WTC11 (cell line): ENCODE measurements at regions not wholly inside any gene's neighbourhood (a gene's known extent, or its start where the extent isn't known, plus 50 kb on each side); places are given as distances from the start of the nearest gene placed in this dataset.

ENCODE experiments used
- ATAC-seq: fragments of 200-7000 bp; cut with Tn5 transposase; 2 replicates; pipeline ENCODE4 v1.10.0; 2021; ENCODE audit warnings: mild to moderate bottlenecking, moderate library complexity
- CTCF ChIA-PET: fragments of 300-600 bp; sonication (Branson Sonifier 250); formaldehyde crosslinking; loops from one replicate; lab custom pipeline; 2021; ENCODE audit warnings: antibody characterized with exemption; lab: Charles Lee
- POLR2A ChIA-PET: fragments of 350-600 bp; sonication (Branson Sonifier 250); formaldehyde crosslinking; loops from one replicate; lab custom pipeline; 2021; ENCODE audit warnings: antibody characterized with exemption; lab: Charles Lee
- DNase-seq: peaks from one replicate; pipeline ENCODE4 v3.0.0; 2021; ENCODE audit warnings: low spot score
- H3K27ac Mint-ChIP-seq: 2 replicates; pipeline ENCODE4 v1.8.0; 2021; ENCODE audit warnings: mixed read lengths
- H3K27me3 Mint-ChIP-seq: 2 replicates; pipeline ENCODE4 v1.8.0; 2021; ENCODE audit warnings: low read depth, mild to moderate bottlenecking, moderate library complexity, mixed read lengths
- H3K36me3 Mint-ChIP-seq: 2 replicates; pipeline ENCODE4 v1.8.0; 2021; ENCODE audit warnings: mixed read lengths
- H3K4me1 Mint-ChIP-seq: 2 replicates; pipeline ENCODE4 v1.8.0; 2022; ENCODE audit warnings: mixed read lengths
- H3K4me3 Mint-ChIP-seq: 2 replicates; pipeline ENCODE4 v1.8.0; 2021; ENCODE audit warnings: mild to moderate bottlenecking, moderate library complexity, mixed read lengths
- H3K9me3 Mint-ChIP-seq: 2 replicates; pipeline ENCODE4 v1.8.0; 2021; ENCODE audit warnings: mixed read lengths
- CREB1 ChIP-seq: sonication (generic); formaldehyde crosslinking; IDR thresholded peaks from 2 replicates; pipeline ENCODE4 v1.8.0; 2023; ENCODE audit warnings: mild to moderate bottlenecking, missing genetic modification reagents
- E2F4 ChIP-seq: sonication (generic); formaldehyde crosslinking; IDR thresholded peaks from 2 replicates; pipeline ENCODE4 v1.8.1; 2022; ENCODE audit warnings: low read depth, mild to moderate bottlenecking, moderate library complexity, missing genetic modification reagents, borderline replicate concordance
- ESRRA ChIP-seq: sonication (generic); formaldehyde crosslinking; IDR thresholded peaks from 2 replicates; pipeline ENCODE4 v1.8.1; 2022; ENCODE audit warnings: mild to moderate bottlenecking, missing genetic modification reagents, borderline replicate concordance
- ETV6 ChIP-seq: sonication (generic); formaldehyde crosslinking; IDR thresholded peaks from 2 replicates; pipeline ENCODE4 v1.8.1; 2022; ENCODE audit warnings: mild to moderate bottlenecking, missing genetic modification reagents
- FOXK1 ChIP-seq: sonication (generic); formaldehyde crosslinking; IDR thresholded peaks from 2 replicates; pipeline ENCODE4 v1.8.0; 2022; ENCODE audit warnings: mild to moderate bottlenecking, moderate library complexity, missing genetic modification reagents
- GABPB1 ChIP-seq: sonication (generic); formaldehyde crosslinking; IDR thresholded peaks from 2 replicates; pipeline ENCODE4 v1.8.1; 2023; ENCODE audit warnings: mild to moderate bottlenecking, missing genetic modification reagents
- HMGXB4 ChIP-seq: sonication (generic); formaldehyde crosslinking; IDR thresholded peaks from 2 replicates; pipeline ENCODE4 v1.8.1; 2023; ENCODE audit warnings: mild to moderate bottlenecking, moderate library complexity, missing genetic modification reagents
- MXD4 ChIP-seq: fragments of 250-450 bp; sonication (Bioruptor Pico); IDR thresholded peaks from 2 replicates; pipeline ENCODE4 v1.8.0; 2021; ENCODE audit warnings: mild to moderate bottlenecking, moderate library complexity, borderline replicate concordance
- OVOL2 ChIP-seq: fragments of 250-450 bp; sonication (Bioruptor Pico); IDR thresholded peaks from 2 replicates; pipeline ENCODE4 v1.9.0; 2021; ENCODE audit warnings: mild to moderate bottlenecking, borderline replicate concordance
- PRDM15 ChIP-seq: sonication (generic); formaldehyde crosslinking; IDR thresholded peaks from 2 replicates; pipeline ENCODE4 v1.8.0; 2022; ENCODE audit warnings: missing genetic modification reagents
- SMAD3 ChIP-seq: sonication (generic); formaldehyde crosslinking; IDR thresholded peaks from 2 replicates; pipeline ENCODE4 v1.8.0; 2022; ENCODE audit warnings: missing genetic modification reagents, mild to moderate bottlenecking, borderline replicate concordance
- USF1 ChIP-seq: sonication (generic); formaldehyde crosslinking; IDR thresholded peaks from 2 replicates; pipeline ENCODE4 v1.8.0; 2022; ENCODE audit warnings: mild to moderate bottlenecking, missing genetic modification reagents
- ZNF138 ChIP-seq: sonication (generic); formaldehyde crosslinking; conservative IDR thresholded peaks from 2 replicates; pipeline ENCODE4 v1.8.1; 2022; ENCODE audit warnings: mild to moderate bottlenecking, moderate library complexity, missing genetic modification reagents
- ZNF416 ChIP-seq: fragments of 250-450 bp; sonication (Bioruptor Pico); IDR thresholded peaks from 2 replicates; pipeline ENCODE4 v1.9.0; 2021; ENCODE audit warnings: mild to moderate bottlenecking, inconsistent platforms
- TF ChIP-seq, protein P1 (sequence below): sonication (generic); formaldehyde crosslinking; IDR thresholded peaks from 2 replicates; pipeline ENCODE4 v1.8.1; 2023; ENCODE audit warnings: mild to moderate bottlenecking, missing genetic modification reagents, moderate library complexity
- TF ChIP-seq, protein P2 (sequence below): sonication (generic); formaldehyde crosslinking; IDR thresholded peaks from 2 replicates; pipeline ENCODE4 v1.8.1; 2022; ENCODE audit warnings: mild to moderate bottlenecking, missing genetic modification reagents, moderate library complexity, borderline replicate concordance
- TF ChIP-seq, protein P3 (sequence below): fragments of 250-450 bp; sonication (Bioruptor Pico); IDR thresholded peaks from 2 replicates; pipeline ENCODE4 v1.9.0; 2021; ENCODE audit warnings: moderate library complexity, mild to moderate bottlenecking, inconsistent platforms, borderline replicate concordance
- TF ChIP-seq, protein P4 (sequence below): sonication (generic); formaldehyde crosslinking; IDR thresholded peaks from 2 replicates; pipeline ENCODE4 v1.8.0; 2022; ENCODE audit warnings: mild to moderate bottlenecking, missing genetic modification reagents

GRCh38 chr7:106462365-106462859 is 177.6 kb upstream of the NAMPT start:
- H3K36me3 Mint-ChIP-seq = peaks cover 19% of the 10 kb centered on the region
- H3K4me3 Mint-ChIP-seq = no peak overlapping the region
- ATAC-seq = no peak
- peaks cover 40% of the 10 kb centered on the region for H3K4me1 Mint-ChIP-seq
- H3K27me3 Mint-ChIP-seq = peaks cover 3% of the 10 kb centered on the region; the same call in 1 of the 2 replicates
- H3K9me3 Mint-ChIP-seq = peaks cover 59% of the 10 kb centered on the region
- DNase-seq = no peak
- no peak overlapping the region for H3K27ac Mint-ChIP-seq
- ChIA-PET CTCF (interaction anchor here (0.6 to 2.8 kb wide), 5 partner anchors 21 to 286 kb away, joined by 3 to 27 read pairs (median 3); no protein-coding TSS in a partner anchor), POLR2A (interaction anchor here (1.0 kb wide), 1 partner anchor 288 kb away, joined by 3 read pairs; no protein-coding TSS in a partner anchor)
- TF ChIP-seq MXD4 (CRISPR knock-in tag) = no peak
- no peak for TF ChIP-seq SMAD3 (CRISPR knock-in tag)
- no peak for TF ChIP-seq ZNF416 (CRISPR knock-in tag)
- TF ChIP-seq, protein P1, sequence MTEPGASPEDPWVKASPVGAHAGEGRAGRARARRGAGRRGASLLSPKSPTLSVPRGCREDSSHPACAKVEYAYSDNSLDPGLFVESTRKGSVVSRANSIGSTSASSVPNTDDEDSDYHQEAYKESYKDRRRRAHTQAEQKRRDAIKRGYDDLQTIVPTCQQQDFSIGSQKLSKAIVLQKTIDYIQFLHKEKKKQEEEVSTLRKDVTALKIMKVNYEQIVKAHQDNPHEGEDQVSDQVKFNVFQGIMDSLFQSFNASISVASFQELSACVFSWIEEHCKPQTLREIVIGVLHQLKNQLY (CRISPR knock-in tag) = no peak
- no peak for TF ChIP-seq GABPB1 (CRISPR knock-in tag)
- TF ChIP-seq, protein P2, sequence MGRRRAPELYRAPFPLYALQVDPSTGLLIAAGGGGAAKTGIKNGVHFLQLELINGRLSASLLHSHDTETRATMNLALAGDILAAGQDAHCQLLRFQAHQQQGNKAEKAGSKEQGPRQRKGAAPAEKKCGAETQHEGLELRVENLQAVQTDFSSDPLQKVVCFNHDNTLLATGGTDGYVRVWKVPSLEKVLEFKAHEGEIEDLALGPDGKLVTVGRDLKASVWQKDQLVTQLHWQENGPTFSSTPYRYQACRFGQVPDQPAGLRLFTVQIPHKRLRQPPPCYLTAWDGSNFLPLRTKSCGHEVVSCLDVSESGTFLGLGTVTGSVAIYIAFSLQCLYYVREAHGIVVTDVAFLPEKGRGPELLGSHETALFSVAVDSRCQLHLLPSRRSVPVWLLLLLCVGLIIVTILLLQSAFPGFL (CRISPR knock-in tag) = no peak
- no peak for TF ChIP-seq E2F4 (CRISPR knock-in tag)
- no peak for TF ChIP-seq ETV6
- no peak for TF ChIP-seq ZNF138 (CRISPR knock-in tag)
- no peak for TF ChIP-seq ESRRA (CRISPR knock-in tag)
- no peak for TF ChIP-seq FOXK1 (CRISPR knock-in tag)
- TF ChIP-seq HMGXB4 (CRISPR knock-in tag) = no peak
- TF ChIP-seq, protein P3, sequence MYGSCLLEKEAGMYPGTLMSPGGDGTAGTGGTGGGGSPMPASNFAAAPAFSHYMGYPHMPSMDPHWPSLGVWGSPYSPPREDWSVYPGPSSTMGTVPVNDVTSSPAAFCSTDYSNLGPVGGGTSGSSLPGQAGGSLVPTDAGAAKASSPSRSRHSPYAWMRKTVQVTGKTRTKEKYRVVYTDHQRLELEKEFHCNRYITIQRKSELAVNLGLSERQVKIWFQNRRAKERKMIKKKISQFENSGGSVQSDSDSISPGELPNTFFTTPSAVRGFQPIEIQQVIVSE (CRISPR knock-in tag) = no peak
- TF ChIP-seq USF1 (CRISPR knock-in tag) = no peak
- TF ChIP-seq PRDM15 = no peak
- TF ChIP-seq CREB1 (CRISPR knock-in tag) = no peak
- TF ChIP-seq OVOL2 (CRISPR knock-in tag) = no peak
- TF ChIP-seq, protein P4, sequence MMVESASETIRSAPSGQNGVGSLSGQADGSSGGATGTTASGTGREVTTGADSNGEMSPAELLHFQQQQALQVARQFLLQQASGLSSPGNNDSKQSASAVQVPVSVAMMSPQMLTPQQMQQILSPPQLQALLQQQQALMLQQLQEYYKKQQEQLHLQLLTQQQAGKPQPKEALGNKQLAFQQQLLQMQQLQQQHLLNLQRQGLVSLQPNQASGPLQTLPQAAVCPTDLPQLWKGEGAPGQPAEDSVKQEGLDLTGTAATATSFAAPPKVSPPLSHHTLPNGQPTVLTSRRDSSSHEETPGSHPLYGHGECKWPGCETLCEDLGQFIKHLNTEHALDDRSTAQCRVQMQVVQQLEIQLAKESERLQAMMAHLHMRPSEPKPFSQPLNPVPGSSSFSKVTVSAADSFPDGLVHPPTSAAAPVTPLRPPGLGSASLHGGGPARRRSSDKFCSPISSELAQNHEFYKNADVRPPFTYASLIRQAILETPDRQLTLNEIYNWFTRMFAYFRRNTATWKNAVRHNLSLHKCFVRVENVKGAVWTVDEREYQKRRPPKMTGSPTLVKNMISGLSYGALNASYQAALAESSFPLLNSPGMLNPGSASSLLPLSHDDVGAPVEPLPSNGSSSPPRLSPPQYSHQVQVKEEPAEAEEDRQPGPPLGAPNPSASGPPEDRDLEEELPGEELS (CRISPR knock-in tag) = no peak
